ENCODE measurements at regions not wholly inside any gene's neighbourhood (a gene's known extent, or its start where the extent isn't known, plus 50 kb on each side); places are given as distances from the start of the nearest gene placed in this dataset.

DNA sequence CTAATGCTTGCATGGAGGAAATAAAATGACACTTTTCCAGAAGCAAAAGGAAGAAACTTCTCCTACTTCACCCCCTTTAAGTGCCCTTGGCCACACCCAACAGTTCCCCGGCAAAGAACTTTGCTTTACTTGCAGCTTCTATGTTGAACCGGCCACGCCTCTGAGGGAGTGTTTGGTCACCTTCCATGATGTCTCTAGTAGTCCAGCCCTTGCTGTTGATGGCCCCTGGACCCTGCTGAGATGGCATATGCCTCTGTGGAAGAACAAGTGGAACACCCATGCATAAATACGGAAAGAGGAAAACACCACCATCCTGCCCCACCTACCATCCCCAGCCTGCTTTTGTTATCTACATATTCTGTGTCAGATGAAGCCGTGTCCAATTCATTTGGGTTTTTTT, 218.3 kb upstream of the POU3F3 start:
- DNase-seq (ENCODE audit: low read depth): no peak

- no peak for DNase-seq (ENCODE audit: low read depth)
These were observed 215.6 kb upstream of the POU3F3 start for GRCh38 chr2:104638190-104638858.

GRCh38 chr2:104638859-104639202, 215.1 kb upstream of the POU3F3 start:
- no peak for DNase-seq (ENCODE audit: low read depth)

DNA sequence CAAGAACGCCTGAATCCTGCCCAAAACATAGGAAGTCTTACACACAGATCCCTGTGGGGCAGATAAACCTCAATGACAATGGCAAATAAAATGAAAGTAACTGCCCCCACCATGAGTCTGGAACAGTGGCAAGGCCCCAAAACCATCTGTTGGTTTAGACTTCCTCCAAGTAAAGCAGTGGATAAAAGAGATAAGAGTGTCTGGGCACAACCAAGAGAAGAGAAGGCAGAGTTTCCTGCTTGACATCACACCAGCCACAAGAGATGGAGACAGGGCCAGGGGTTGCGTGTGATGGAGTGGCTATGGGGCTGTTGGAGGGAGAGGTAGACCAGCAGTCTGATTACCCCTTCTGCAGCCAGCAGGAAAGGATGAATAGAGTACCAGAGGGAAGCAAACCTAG, 212.1 kb upstream of the POU3F3 start:
- DNase-seq (ENCODE audit: low read depth): no peak

DNA sequence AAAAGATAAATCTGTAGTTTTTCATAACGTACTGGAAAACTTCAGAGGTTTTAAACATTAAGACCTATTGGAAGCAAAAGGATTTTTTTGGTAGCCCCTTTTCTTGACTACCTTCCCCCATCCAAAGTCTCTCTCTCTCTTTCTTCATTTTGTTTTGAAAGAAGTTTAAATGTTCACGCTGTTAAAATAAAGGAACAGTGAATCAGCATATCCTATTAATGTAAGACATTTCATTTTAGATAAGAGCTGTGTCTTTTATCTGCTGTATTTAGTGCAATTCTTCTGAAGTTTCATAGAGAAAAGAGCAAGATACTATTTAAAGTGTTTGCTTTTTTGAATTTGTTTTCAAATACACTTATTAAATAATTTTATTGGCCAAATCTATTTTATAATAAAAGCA, 205.5 kb upstream of the POU3F3 start:
- no peak for DNase-seq (ENCODE audit: low read depth)

DNA sequence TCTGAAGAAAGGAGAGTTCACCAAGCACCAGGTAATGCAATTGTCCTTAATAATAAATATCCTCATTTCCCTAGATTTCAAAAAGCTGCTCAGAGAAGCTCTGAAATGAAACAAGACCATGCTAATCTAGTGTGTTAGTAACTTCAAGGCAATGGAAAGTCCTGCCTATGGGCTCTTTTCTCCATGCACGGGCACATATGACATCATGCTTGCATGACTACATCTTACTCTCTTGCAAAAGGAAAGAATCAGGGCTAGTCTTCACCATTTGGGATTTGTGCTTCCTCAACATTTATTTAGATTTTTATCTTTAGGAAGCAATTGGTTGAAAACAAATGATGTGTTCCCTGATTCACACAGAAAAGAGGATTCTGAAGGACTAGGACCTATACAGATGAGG, 204.0 kb upstream of the POU3F3 start:
- no peak for DNase-seq (ENCODE audit: low read depth)

DNA sequence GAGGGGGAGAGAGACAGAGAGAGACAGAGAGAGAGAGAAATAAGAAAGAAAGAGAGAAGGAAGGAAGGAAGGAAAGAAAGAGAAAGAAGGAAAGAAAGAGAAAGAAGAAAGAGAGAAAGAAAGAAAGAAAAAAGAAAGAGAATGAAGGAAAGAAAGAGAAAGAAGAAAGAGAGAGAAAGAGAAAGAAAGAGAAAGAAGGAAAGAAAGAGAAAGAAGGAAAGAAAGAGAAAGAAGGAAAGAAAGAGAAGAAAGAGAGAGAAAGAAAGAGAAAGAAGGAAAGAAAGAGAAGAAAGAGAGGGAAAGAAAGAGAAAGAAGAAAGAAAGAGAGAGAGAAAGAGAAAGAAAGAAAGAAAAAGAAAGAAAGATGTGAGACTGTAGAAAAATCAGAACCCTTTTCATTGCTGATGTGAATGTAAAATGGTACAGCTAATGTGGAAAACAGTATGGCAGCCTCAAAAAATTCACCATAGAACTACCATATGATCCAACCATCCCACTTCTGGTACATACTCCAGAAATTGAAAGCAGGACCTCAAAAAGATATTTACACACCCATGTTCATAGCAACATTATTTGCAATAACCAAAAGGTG, 203.4 kb upstream of the POU3F3 start:
- no peak for DNase-seq (ENCODE audit: low read depth)

- DNase-seq (ENCODE audit: low read depth): no peak
These were observed 199.1 kb upstream of the POU3F3 start for GRCh38 chr2:104654811-104655210.

DNA sequence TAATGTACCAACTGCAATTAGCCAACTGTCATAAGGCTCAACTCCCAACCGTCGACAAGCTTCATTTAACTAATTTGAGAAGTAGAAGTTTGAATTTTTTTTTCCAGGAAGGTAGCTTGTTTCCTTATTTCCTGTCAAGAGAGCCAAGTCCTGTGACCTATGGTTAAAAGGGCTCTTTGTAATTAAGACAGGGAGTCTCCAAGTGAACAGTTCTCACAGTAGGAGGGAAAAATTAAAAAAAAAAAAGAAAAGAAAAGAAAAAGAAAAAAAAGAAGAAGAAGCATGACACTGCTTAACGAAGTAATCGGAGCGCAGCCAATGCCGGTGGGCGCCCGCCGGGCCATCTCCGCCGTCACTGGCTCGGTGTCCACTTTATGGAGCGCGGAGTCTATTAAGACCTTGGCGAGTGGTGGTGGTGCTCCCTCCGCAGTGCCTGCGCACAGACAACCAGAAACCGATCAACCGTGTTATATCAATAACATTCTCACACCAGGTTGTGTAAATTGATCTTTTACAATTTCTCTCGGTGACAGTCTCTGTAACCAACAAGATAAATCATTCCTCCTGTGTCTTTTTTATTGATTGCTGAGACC, 197.2 kb upstream of the POU3F3 start:
- DNase-seq (ENCODE audit: low read depth): no peak

DNA sequence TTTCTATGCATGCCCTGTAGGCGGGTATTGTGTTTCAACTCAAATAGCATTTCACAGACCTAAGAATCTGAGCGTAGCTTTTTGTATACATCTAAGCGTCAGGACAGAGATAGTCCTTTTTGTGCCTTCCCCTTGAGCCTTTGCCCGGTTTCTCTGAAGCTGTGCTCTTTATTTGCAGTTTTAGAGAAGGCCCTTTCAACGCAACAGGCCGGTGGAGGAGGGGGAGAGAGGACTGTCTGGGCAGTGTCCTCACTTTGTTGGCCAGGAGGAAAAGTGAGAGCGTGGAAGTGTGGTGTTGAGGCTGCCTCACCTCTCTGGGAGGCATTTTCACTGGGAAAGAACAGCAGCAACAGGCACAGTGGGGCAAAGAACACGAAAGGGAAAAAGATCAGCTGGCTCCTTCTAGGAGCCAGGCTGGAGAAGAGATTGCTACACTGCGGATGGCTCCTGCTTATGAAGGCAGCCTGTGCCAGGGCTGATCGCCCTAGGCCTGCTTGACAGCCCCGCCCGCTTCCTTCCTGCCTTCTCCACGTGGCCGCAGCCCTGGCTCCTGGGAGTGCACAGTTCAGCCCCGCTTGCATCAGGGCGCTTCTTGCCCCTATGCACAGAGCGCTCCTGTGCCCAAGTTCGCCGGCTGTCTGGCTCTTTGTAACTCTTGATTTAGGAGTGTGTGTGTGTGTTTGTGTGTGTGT, 195.6 kb upstream of the POU3F3 start:
- DNase-seq (ENCODE audit: low read depth): peak; percentile 4

- no peak for DNase-seq (ENCODE audit: low read depth)
These were observed 194.9 kb upstream of the POU3F3 start for GRCh38 chr2:104658904-104659591.

DNA sequence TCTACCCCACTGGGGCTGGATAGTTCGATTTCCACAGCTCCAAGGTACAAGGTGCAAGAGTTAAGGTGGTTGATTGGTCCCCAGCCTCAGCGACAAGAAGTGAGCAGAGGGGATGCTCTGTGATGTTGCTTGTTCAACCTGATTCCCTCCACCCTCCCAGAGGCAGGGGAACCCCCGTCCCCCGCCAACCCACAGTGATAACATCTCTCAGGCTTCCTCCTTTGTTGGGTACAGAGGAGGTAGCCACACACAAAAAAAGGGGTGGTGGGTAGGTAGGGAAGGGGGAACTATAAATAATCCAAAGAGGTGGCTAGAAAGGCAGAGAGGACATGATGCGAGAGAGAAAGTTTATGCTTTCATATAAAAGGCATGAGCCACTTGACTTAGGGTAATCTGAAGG, 192.9 kb upstream of the POU3F3 start:
- no peak for DNase-seq (ENCODE audit: low read depth)

- DNase-seq (ENCODE audit: low read depth): no peak
These were observed 189.2 kb upstream of the POU3F3 start for GRCh38 chr2:104664672-104665071.

DNA sequence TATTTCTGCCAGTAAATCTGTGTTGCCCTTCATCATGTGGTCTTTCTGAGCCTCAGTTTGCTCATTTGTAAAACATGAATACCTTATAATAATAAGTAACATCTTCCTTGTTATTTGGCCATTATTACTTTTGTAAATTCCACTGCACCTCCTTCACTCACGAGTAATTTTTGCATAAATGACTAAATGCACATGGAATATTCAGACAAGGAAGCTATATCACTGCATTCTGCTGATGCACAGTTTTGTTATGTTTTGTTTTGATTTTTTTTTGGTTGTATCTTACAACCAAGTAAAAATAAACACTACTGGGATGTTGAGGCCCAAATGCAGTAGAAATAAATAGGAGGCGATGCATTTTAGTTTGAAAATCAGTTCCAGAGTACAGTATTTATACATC, 185.3 kb upstream of the POU3F3 start:
- DNase-seq (ENCODE audit: low read depth): no peak

GRCh38 chr2:104673225-104673624, 180.7 kb upstream of the POU3F3 start:
- DNase-seq (ENCODE audit: low read depth): no peak

DNA sequence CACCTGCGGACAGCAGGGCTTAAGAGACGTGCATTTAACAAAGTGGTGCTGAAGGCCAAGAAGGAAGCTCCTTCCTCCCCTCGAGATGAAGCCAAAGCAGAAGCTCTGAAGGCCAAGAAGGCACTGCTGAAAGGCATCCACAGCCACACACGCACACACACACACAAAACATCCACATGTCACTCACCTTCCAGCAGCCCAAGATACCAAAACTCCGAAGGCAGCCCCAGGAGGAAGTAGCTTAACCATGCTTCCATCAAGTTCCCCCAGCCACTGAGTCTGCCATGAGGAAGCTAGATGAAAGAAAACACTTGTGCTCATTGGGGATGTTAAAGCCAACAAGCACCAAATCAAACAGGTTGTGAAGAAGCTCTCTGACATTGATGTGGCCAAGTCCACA, 175.7 kb upstream of the POU3F3 start:
- no peak for DNase-seq (ENCODE audit: low read depth)

- no peak for DNase-seq (ENCODE audit: low read depth)
These were observed 168.3 kb upstream of the POU3F3 start for GRCh38 chr2:104685591-104685990.

DNA sequence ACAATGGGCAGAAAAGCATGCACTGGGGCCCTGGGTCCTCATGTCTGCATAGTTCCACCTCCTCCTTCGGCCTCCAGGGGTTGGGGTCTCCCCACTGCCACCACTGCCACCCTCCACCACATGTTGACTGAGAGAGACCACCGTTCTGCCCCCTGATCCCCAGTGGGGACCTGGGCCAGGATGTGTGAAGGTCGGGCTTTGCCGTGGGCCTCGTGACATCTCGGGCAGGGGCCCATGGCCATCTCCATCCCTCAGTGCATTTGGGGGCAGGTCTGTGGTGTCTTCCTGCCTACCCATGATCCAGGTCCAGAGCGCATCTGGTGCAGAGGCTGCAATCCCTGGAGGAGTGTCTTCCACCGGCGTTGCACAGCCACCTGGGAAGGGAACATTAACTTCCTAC, 166.8 kb upstream of the POU3F3 start:
- DNase-seq (ENCODE audit: low read depth): no peak

DNA sequence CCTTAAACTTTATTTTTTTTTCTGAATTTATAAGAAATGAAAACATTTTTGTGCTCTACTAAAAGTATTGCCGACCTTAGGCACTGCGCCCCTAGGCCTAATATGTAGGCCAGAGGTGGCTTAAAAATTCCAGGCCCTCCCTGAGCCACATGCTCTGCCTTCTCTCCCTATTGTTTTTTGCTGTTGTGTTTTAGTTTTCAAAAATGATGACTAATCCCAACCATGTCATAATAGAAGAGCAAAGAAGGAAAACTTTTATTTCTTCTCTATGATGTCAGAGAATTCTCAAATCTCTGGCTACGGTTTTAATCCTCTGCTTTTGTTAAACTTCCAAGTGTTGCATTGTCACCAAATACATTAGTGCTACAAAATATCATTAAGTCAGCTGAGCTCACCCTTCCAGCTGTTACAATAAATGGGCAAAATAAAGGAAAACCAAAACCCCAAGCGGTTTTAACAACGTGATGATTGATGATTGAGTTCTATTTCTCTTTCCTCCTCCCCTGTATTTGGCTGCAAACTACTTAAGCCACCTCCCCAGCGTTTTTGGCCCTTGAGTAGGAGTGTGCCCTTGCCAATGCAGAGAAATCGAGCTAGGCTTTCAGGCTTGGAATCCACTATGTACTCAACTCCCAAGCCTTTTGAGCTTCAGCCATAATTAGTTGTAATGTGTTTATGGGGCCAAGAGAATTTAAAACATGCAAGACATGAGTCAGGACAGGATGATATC, 163.5 kb upstream of the POU3F3 start:
- no peak for DNase-seq (ENCODE audit: low read depth)

DNA sequence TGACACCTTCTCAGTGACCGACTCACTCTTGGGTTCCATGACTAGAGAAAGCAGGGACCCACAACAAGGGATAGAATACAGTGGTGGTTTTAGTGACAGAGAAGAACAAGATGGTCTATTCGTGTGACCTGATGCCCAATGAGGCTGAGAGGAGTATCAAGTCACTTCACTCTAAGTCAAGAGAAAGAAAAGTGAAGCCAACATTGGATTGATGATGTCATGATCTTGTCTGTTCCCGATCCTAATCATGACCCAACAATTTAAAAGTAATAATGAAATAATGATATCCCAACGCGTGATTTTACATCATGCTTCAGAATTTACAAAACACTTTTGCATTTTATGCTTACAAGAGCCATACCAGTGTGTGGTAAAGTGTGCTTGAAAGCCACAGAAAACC, 155.6 kb upstream of the POU3F3 start:
- no peak for DNase-seq (ENCODE audit: low read depth)

DNA sequence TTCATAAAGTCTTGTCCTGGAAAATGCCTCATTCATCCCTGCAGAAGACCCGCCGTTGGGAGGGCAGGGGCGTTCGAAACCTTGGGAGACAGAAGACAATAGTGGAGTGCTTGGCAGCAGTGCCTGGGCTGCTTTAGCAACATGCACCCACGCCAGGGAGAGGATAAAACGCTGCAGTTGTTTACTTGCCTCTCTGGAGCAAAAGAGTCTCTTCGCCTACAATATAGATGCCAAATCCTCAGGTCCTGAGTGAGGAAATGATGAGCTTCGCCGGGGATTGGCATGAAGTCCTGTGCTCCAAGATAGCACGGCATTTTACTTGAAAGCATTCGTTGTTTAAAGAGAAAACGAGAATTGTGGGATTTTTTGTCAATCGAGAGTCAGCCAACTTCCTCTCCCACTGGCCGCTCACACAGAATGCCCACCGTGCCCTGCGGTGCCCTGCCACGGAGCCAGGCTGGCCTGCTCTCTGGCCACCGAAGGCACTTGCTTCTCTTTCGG, 152.5 kb upstream of the POU3F3 start:
- DNase-seq (ENCODE audit: low read depth): no peak
